Adrenal gland (tissue), 5 donors: ENCODE measurements at regions not wholly inside any gene's neighbourhood (a gene's known extent, or its start where the extent isn't known, plus 50 kb on each side); places are given as distances from the start of the nearest gene placed in this dataset.
"Not testable (repeated sequence)": the region's sequence is repeated elsewhere in the genome, so short reads cannot be mapped to it uniquely, and the experiment has no call there.

Source experiments
- CTCF ChIP-seq, 6 experiments: fragments of 450-650 bp in 4 of 6; fragments of 200-600 bp in 2 of 6; sonication (generic) in 1 of 6; IDR thresholded peaks; 1 replicate in 5 of 6; 2 replicates in 1 of 6; pipeline versions ENCODE4 v1.5.1 to v1.8.0; 2016 to 2021; ENCODE audit warnings: antibody characterized with exemption in 6 of 6, mild to moderate bottlenecking in 2 of 6, moderate library complexity in 1 of 6
- POLR2A ChIP-seq, 2 donors: fragments of 450-650 bp; IDR thresholded peaks; one replicate each; pipeline ENCODE4 v1.6.1; 2017; ENCODE audit warnings: antibody characterized with exemption in 2 of 2, mild to moderate bottlenecking in 2 of 2, moderate library complexity in 1 of 2
- donor health status: DM: no; HTN: no; CAD: no.

GRCh38 chr13:18609371-18609770, 572.3 kb downstream of the TUBA3C start:
- TF ChIP-seq CTCF, POLR2A (IDR thresholded peaks at IDR 0.05): not testable (repeated sequence)
